ENCODE measurements at regions not wholly inside any gene's neighbourhood (a gene's known extent, or its start where the extent isn't known, plus 50 kb on each side); places are given as distances from the start of the nearest gene placed in this dataset.

DNA sequence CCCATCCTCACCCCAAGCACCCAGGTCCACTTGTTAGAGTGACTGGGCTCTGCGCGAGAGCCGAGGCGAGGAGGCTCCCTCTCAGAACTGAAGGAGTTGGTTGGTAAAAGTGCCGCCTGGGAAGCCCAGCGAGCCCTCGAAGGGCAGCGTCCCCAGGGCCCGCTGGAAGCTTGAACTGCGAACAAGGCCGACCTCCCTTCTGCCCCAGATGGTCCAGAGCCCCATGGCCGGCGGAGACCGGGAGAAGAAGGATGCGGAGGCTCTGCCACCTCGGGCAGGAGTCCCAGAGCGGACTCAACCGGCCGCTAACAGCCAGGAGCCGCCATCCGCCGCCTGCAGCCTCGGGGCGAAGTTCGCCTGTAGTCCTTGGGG is 116.3 kb upstream of the TEX13C start:
- Histone ChIP-seq H3K79me2 (ENCODE audit: control insufficient read depth in 1 of 2, insufficient read depth in 2 of 2, low read length in 2 of 2) (no peaks in the 10 kb centered on the region), H2BK5ac (ENCODE audit: low read depth, low read length) (no peak overlapping the region), H3K27ac (ENCODE audit: low read depth, low read length) (no peak overlapping the region), H2BK120ac (replicated peaks; ENCODE audit: low read depth, low read length) (no peak overlapping the region), H4K8ac (ENCODE audit: extremely low read depth, insufficient read depth, low read length) (no peak overlapping the region), H3K4me2 (ENCODE audit: insufficient read depth in 1 of 2, low read depth in 2 of 2, low read length in 2 of 2) (peak overlapping the region; percentile 83 to 95), H2BK15ac (ENCODE audit: low read length) (no peak overlapping the region), H3K56ac (replicated peaks; ENCODE audit: insufficient read length, low read depth, low read length) (no peak overlapping the region), H4K91ac (replicated peaks; ENCODE audit: insufficient read length, low read length) (no peak overlapping the region), H3K4me1 (replicated peaks in 1 of 4; ENCODE audit: control insufficient read depth in 3 of 4, insufficient read depth in 4 of 4, low read length in 3 of 4) (no peaks in the 10 kb centered on the region; a peak in 1 of 7 replicates), H2BK20ac (ENCODE audit: low read length) (no peak overlapping the region), H4K20me1 (replicated peaks in 1 of 2; ENCODE audit: control insufficient read depth in 1 of 2, insufficient read depth in 2 of 2, low read length in 2 of 2) (no peaks in the 10 kb centered on the region), H2BK12ac (ENCODE audit: low read depth, low read length) (no peak overlapping the region), H3K23me2 (ENCODE audit: low read depth, low read length) (peaks cover 3% of the 10 kb centered on the region; the same call in 1 of the 2 replicates), H3K14ac (ENCODE audit: insufficient read length) (no peak overlapping the region), H3K36me3 (ENCODE audit: control insufficient read depth in 2 of 4, insufficient read depth in 4 of 4, low read length in 3 of 4) (no peaks in the 10 kb centered on the region), H2AK5ac (ENCODE audit: low read depth, low read length) (no peak overlapping the region), H3K27me3 (replicated peaks in 1 of 4; ENCODE audit: control insufficient read depth in 3 of 4, extremely low read depth in 1 of 4, insufficient read depth in 3 of 4, low read length in 3 of 4) (peaks cover 2 to 22% (median 11%) of the 10 kb centered on the region in 4 experiments), H3K9ac (replicated peaks in 1 of 4; ENCODE audit: extremely low read depth in 1 of 4, low read depth in 3 of 4, low read length in 3 of 4) (no peak overlapping the region), H3K4me3 (ENCODE audit: extremely low read depth in 1 of 4, insufficient read depth in 2 of 4, low read depth in 3 of 4, low read length in 4 of 4) (peak overlapping the region; percentile 49 to 76 (median 60)), H3K18ac (ENCODE audit: extremely low read depth, low read length) (no peak overlapping the region), H4K5ac (ENCODE audit: insufficient read length, low read depth, low read length) (no peak overlapping the region), H3K23ac (ENCODE audit: insufficient read length) (no peak overlapping the region), H3K4ac (replicated peaks; ENCODE audit: insufficient read length, low read depth, low read length) (no peak overlapping the region), H2AFZ (ENCODE audit: low read length) (no peak overlapping the region), H3K79me1 (ENCODE audit: low read depth, low read length) (no peaks in the 10 kb centered on the region), H3K9me3 (ENCODE audit: insufficient read depth in 2 of 2, low read depth in 1 of 2, low read length in 1 of 2) (no peaks in the 10 kb centered on the region)
- 0% methylated on average over 11 of the region's 25 CpGs; no CpG with 5 or more reads in 1 of the 2 experiments for WGBS, 2 experiments (ENCODE audit: extremely low coverage in 1 of 2, insufficient coverage in 1 of 2, insufficient read length in 1 of 2, insufficient replicate concordance in 2 of 2, low coverage in 1 of 2, low lambda C conversion rate in 2 of 2, missing lambda C conversion rate in 1 of 2)
- DNase-seq (ENCODE audit: low read depth in 1 of 2, low spot score in 2 of 2) = peak in 1 of 2 experiments; percentile 61
- ChIA-PET POLR2A (ENCODE audit: partially characterized antibody) (interaction anchor here (1.0 to 3.6 kb wide), 2 partner anchors 179 to 182 kb away, joined by 3 to 14 read pairs; no protein-coding TSS in a partner anchor), CTCF (ENCODE audit: partially characterized antibody) (interaction anchor here (2.0 kb wide), 1 partner anchor 71 kb away, joined by 4 read pairs; no protein-coding TSS in a partner anchor)
- no peak for TF ChIP-seq KDM5A (IDR thresholded peaks at IDR 0.05; ENCODE audit: low read length)
- TF ChIP-seq JUN (IDR thresholded peaks at IDR 0.05; ENCODE audit: low read depth, low read length) = no peak
- TF ChIP-seq TEAD4 (IDR thresholded peaks at IDR 0.05; ENCODE audit: low read depth, low read length) = no peak
- TF ChIP-seq KDM4A (IDR thresholded peaks at IDR 0.05; ENCODE audit: low read depth, low read length, severe bottlenecking) = peak; percentile 77
- no peak for TF ChIP-seq EP300 (IDR thresholded peaks at IDR 0.05; ENCODE audit: borderline replicate concordance in 1 of 2, low read depth in 2 of 2, low read length in 2 of 2)
- no peak for TF ChIP-seq EGR1 (IDR thresholded peaks at IDR 0.05; ENCODE audit: borderline replicate concordance, low read depth, low read length)
- no peak for TF ChIP-seq SP2 (IDR thresholded peaks at IDR 0.05; ENCODE audit: low read length)
- FAIRE-seq = no peak

Data from H1 (cell line).